Thymus (tissue), 11 donors: ENCODE measurements at regions not wholly inside any gene's neighbourhood (a gene's known extent, or its start where the extent isn't known, plus 50 kb on each side); places are given as distances from the start of the nearest gene placed in this dataset.

ENCODE experiments used
- DNase-seq, 9 donors: peaks; one replicate each; pipeline ENCODE4 v3.0.0-alpha.2; 2013; ENCODE audit warnings: low spot score in 9 of 9, low read depth in 6 of 9, missing footprints in 1 of 9
- H3K27ac ChIP-seq, 2 donors: one replicate each; pipeline ENCODE4 v1.5.1; 2013; ENCODE audit warnings: control low read depth in 1 of 2, low read depth in 1 of 2, low read length in 1 of 2, mild to moderate bottlenecking in 1 of 2, moderate library complexity in 1 of 2
- H3K27me3 ChIP-seq, 2 donors: one replicate each; pipeline ENCODE4 v1.5.1; 2013; ENCODE audit warnings: low read length in 1 of 2; ENCODE audit not compliant: control insufficient read depth in 2 of 2, insufficient read depth in 1 of 2
- H3K36me3 ChIP-seq, 2 donors: one replicate each; pipeline ENCODE4 v1.5.1; 2013; ENCODE audit warnings: low read length in 1 of 2, mild to moderate bottlenecking in 1 of 2, moderate library complexity in 1 of 2; ENCODE audit not compliant: control insufficient read depth in 2 of 2, insufficient read depth in 2 of 2
- H3K4me1 ChIP-seq, 2 donors: one replicate each; pipeline ENCODE4 v1.5.1; 2013; ENCODE audit warnings: low read length in 2 of 2; ENCODE audit not compliant: control insufficient read depth in 2 of 2, insufficient read depth in 2 of 2
- H3K4me3 ChIP-seq, 2 donors: one replicate each; pipeline ENCODE4 v1.5.1; 2013; ENCODE audit warnings: low read length in 2 of 2, control low read depth in 1 of 2, mild to moderate bottlenecking in 1 of 2
- H3K9me3 ChIP-seq, 2 donors: one replicate each; pipeline ENCODE4 v1.5.1; 2013; ENCODE audit warnings: low read length in 1 of 2, mild to moderate bottlenecking in 1 of 2; ENCODE audit not compliant: control insufficient read depth in 2 of 2, insufficient read depth in 1 of 2
- WGBS: extraction: QIAGEN DNeasy Blood & Tissue Kit; methylation state at CpG from one replicate; pipeline ENCODE4 v1.1.7; 2013; 5-methylcytosine and 5-hydroxymethylcytosine counted together
- donor health status: healthy.

DNA sequence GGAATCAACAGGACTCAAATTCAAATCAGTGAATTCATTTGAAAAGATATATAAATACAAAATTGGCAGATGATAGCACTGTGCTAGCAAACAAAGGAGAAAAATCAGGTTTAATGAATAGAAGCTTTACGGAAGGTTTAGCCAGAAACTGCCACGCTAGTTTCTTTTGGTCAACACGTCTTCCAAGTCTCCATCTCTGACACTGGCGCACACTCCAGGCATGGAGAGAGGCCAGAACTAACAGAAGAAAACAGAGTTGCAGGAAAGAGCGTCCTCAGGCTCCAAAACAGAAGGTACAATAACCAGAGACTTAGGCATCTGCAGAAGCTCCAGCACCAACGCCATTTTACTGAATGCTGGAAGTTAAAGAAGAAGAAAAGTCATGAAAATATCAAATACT, 497.3 kb upstream of the FRG1 start:
- Histone ChIP-seq H3K4me3 (no peak overlapping the region), H3K4me1 (no peaks in the 10 kb centered on the region), H3K36me3 (no peaks in the 10 kb centered on the region), H3K27ac (no peak overlapping the region), H3K27me3 (no peaks in the 10 kb centered on the region), H3K9me3 (no peaks in the 10 kb centered on the region)
- no peak for DNase-seq
- whole genome bisulfite sequencing: 87% methylated on average over 6 of the region's 6 CpGs

DNA sequence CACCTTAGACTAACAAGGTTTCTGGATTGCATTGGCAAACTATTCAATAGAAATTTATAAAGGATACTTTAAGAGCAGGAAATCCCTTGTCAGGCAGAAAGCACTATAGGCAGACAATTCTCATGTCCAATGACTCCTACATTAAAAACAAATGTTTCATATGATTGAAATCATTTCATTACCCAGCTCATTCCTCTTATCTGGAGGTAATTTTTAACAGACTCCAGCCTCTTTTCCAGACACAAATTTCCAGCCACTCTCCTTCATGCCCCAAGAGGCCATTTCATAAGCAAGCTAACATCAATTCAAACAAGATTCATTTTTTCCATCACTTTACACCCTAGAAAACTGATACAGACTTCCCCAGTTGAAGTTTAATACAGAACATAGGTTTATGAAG, 495.1 kb upstream of the FRG1 start:
- Histone ChIP-seq H3K27ac (no peak overlapping the region), H3K27me3 (no peaks in the 10 kb centered on the region)
- no peak for DNase-seq

DNA sequence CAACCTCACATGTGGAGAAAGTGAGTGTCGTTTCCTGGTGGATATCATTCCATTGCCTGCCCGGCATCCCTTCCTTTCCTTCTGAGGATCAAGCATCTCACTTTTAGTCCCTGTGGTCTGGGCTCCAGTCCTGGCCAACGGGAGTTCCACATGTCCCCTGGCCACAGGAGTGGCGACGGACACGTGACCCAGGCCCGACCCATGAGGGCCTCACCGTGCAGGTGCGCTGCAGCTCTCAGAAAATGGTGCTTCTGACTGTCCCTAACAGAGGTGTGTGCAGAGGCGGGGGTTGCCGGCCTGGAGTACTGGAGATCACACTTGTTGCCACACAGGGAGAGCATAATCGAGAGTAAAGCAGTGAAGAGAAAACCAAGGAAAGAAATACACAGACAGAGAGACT, 476.9 kb upstream of the FRG1 start:
- Histone ChIP-seq H3K27me3 (no peaks in the 10 kb centered on the region), H3K36me3 (no peaks in the 10 kb centered on the region), H3K4me3 (no peak overlapping the region), H3K9me3 (peaks cover 1 to 13% of the 10 kb centered on the region in 2 donors), H3K4me1 (no peaks in the 10 kb centered on the region), H3K27ac (no peak overlapping the region)
- 95% methylated on average over 12 of the region's 12 CpGs for WGBS
- DNase-seq: no peak

More for the DNA sequence above, 495.1 kb upstream of the FRG1 start:
- H3K4me3 ChIP-seq: no peak overlapping the region
- no peaks in the 10 kb centered on the region for H3K4me1 ChIP-seq
- no peaks in the 10 kb centered on the region for H3K36me3 ChIP-seq
- H3K9me3 ChIP-seq: no peaks in the 10 kb centered on the region

DNA sequence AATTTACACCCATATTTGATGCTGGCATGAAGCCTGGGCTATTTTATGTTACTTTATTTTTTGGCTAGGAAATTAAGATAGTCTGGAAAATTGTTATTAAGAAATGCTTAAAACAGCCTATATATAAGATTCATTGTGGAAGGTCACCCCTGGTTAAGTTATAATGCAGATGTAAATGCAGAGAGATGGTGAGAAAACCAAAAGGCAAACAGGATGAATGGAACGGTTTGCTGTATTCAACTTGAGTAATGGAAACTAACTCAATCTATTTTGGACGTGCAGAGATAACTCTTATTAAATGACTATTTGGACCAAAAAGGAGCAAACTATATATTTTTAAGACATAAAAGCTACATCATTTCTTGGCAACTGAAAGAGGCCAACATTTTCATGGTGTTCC, 446.3 kb upstream of the FRG1 start:
- WGBS: 93% methylated on average over 2 of the region's 2 CpGs
- no peaks in the 10 kb centered on the region for H3K9me3 ChIP-seq
- no peak for DNase-seq

DNA sequence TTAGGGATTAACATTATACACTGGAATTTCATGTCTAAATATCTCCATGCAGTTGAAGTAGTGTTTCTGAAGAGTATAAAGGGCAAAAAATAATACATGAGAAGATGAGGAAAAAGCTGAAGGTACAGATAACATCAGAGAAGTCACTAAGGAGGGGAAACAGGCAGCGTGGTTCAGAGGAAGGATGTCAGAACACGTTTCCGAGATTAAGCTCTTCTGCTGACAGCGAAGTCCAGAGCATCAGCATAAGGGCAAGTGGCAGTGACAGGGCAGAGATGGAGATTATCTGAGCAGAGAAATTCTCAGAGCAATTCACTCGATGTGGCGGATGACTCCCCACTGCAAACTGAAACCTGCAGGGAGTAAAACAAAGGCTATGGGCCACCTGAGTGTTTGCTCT, 443.2 kb upstream of the FRG1 start:
- no peak for DNase-seq
- WGBS: 17% methylated on average over 6 of the region's 6 CpGs
- no peaks in the 10 kb centered on the region for H3K36me3 ChIP-seq
- H3K4me1 ChIP-seq: no peaks in the 10 kb centered on the region
- no peaks in the 10 kb centered on the region for H3K9me3 ChIP-seq
- no peak overlapping the region for H3K4me3 ChIP-seq
- H3K27me3 ChIP-seq: no peaks in the 10 kb centered on the region
- H3K27ac ChIP-seq: no peak overlapping the region

More for the DNA sequence above, 446.3 kb upstream of the FRG1 start:
- Histone ChIP-seq H3K4me1 (no peaks in the 10 kb centered on the region), H3K27me3 (no peaks in the 10 kb centered on the region), H3K4me3 (no peak overlapping the region), H3K27ac (no peak overlapping the region), H3K36me3 (no peaks in the 10 kb centered on the region)

DNA sequence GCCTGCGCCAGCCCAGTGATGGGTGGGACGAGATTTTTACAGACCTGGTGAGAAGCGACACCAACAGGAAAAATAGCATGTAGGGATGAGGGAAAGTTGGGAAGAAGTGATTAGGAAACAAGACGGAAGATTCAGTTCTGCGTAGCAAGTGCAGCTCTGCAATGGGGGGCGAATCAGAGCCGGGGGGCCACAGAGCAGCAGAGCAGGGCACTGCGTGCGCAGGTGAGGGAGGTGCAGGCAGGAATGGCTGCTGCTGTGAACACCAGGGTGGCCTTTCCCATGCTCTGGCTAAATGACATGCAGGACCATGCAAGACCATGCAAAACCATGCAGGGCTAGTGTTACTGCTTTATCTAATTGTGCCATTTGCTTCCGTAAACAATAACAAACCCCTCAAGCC, 442.7 kb upstream of the FRG1 start:
- Histone ChIP-seq H3K9me3 (no peaks in the 10 kb centered on the region), H3K27me3 (no peaks in the 10 kb centered on the region), H3K4me3 (no peak overlapping the region), H3K36me3 (no peaks in the 10 kb centered on the region), H3K27ac (no peak overlapping the region), H3K4me1 (no peaks in the 10 kb centered on the region)
- no peak for DNase-seq
- 96% methylated on average over 10 of the region's 10 CpGs for WGBS

DNA sequence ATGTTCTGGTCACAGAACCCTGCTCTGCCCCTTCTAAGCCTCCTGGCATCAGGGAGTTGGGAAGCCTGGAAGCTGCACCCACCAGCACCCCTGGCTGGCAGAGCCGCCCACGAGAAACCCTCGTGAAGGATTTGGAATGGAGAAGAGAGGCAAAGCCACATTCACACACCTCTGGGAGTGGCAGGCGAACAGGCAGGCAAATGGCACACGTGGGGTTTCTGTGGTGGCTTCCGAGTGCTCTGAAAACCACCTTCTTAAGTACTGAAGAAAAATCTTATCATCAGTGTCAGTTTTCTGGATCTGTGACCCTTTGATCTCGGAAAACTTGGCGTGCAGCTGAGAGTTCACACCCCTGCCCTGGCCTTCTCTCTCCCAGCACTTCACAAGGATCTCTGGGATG, 442.2 kb upstream of the FRG1 start:
- no peaks in the 10 kb centered on the region for H3K4me1 ChIP-seq
- WGBS: 88% methylated on average over 8 of the region's 8 CpGs
- DNase-seq: no peak
- no peaks in the 10 kb centered on the region for H3K9me3 ChIP-seq
- no peak overlapping the region for H3K4me3 ChIP-seq
- no peaks in the 10 kb centered on the region for H3K27me3 ChIP-seq
- H3K27ac ChIP-seq: no peak overlapping the region
- no peaks in the 10 kb centered on the region for H3K36me3 ChIP-seq

DNA sequence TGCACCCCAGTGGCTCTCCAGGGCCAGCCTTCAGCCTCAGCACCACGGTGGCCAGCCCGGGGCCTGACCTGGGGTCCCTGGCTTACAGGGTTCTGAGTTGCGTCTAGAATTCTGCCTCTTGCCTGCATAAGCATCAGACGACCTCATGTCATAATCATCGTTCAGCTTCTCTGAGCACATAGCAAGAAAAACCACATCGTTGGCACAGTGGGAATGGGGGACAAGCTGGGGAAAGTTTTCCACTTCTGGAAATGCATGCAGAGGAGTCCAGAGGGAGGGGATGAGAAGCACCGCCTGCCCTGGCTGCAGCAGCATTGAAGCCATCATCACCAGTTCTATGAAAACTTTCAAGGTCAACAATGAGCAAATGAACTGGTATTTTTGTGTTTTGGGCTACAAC, 441.0 kb upstream of the FRG1 start:
- Histone ChIP-seq H3K36me3 (no peaks in the 10 kb centered on the region), H3K4me1 (no peaks in the 10 kb centered on the region), H3K27ac (no peak overlapping the region), H3K4me3 (no peak overlapping the region), H3K9me3 (no peaks in the 10 kb centered on the region), H3K27me3 (no peaks in the 10 kb centered on the region)
- WGBS: 95% methylated on average over 7 of the region's 7 CpGs
- no peak for DNase-seq

DNA sequence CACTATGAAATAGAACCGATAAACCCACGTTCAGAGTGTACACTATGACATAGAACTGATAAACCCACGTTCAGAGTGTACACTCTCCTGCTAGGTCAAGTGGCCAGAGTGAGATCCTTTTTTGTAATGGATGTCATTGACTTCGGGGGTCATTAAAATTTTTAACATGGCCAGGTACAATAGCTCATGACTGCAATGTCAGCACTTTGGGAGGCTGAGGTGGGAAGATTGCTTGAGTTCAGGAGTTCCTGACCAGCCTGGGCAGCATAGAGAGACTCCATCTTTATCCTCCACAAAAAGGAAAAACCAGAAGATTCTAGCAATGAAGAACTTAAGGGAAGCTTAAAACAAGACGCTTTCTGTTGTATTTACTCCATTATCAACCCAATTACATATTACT, 439.7 kb upstream of the FRG1 start:
- Histone ChIP-seq H3K4me3 (no peak overlapping the region), H3K36me3 (no peaks in the 10 kb centered on the region), H3K4me1 (no peaks in the 10 kb centered on the region), H3K27ac (no peak overlapping the region), H3K27me3 (no peaks in the 10 kb centered on the region), H3K9me3 (no peaks in the 10 kb centered on the region)
- 90% methylated on average over 5 of the region's 5 CpGs for WGBS
- no peak for DNase-seq

DNA sequence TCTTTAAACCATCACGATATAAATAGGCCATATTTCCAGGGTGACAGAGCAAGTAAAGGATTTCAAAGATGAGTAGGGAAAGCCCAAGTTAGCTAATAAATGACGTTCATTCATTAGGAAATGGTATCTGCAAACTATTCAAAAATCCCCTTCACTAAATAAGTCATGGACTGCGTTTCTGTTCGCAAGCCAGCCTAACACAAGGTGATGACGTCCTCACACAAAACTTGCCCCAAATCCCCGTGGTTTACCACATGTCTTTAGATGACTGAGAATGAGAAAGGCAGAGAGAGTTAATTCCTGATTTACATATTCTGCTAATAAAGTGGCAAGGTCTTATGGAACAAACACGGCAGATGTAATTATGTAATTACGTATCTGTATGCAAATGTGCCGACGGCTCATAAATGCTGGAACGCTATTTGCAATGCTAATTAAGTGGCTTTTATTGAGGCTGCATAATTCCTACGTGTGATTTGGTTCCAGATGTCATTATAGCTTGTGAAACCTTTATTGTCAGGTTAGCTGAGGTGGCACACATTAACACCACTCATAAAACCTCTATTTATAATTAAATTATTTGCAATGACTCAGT, 437.7 kb upstream of the FRG1 start:
- Histone ChIP-seq H3K9me3 (no peaks in the 10 kb centered on the region), H3K27me3 (no peaks in the 10 kb centered on the region), H3K4me3 (no peak overlapping the region), H3K36me3 (no peaks in the 10 kb centered on the region), H3K4me1 (no peaks in the 10 kb centered on the region), H3K27ac (no peak overlapping the region)
- no peak for DNase-seq
- 91% methylated on average over 12 of the region's 12 CpGs for WGBS
